KG1 (cell line): ENCODE measurements at regions not wholly inside any gene's neighbourhood (a gene's known extent, or its start where the extent isn't known, plus 50 kb on each side); places are given as distances from the start of the nearest gene placed in this dataset.
"Not testable (repeated sequence)": the region's sequence is repeated elsewhere in the genome, so short reads cannot be mapped to it uniquely, and the experiment has no call there.

ENCODE experiments used
- DNase-seq: peaks from one replicate; lab custom pipeline; 2025; lab: John Stamatoyannopoulos, UW

- DNase-seq = no peak
These were observed 150.5 kb upstream of the PTPN1 start for GRCh38 chr20:50359607-50360217.

GRCh38 chr20:50360218-50360672, 149.9 kb upstream of the PTPN1 start:
- DNase-seq = no peak

GRCh38 chr20:50360921-50361320, 149.3 kb upstream of the PTPN1 start:
- no peak for DNase-seq

GRCh38 chr20:50362177-50362576, 148.0 kb upstream of the PTPN1 start:
- DNase-seq = not testable (repeated sequence)

- no peak for DNase-seq
These were observed 147.2 kb upstream of the PTPN1 start for GRCh38 chr20:50363027-50363426.

GRCh38 chr20:50363479-50363878, 146.7 kb upstream of the PTPN1 start:
- DNase-seq = no peak

- DNase-seq = no peak
These were observed 145.6 kb upstream of the PTPN1 start for GRCh38 chr20:50364542-50364941.

GRCh38 chr20:50366270-50367103, 143.7 kb upstream of the PTPN1 start:
- DNase-seq = no peak

- DNase-seq = no peak
These were observed 143.0 kb upstream of the PTPN1 start for GRCh38 chr20:50367104-50367674.

- no peak for DNase-seq
These were observed 142.3 kb upstream of the PTPN1 start for GRCh38 chr20:50367739-50368375.

GRCh38 chr20:50368386-50368785, 141.8 kb upstream of the PTPN1 start:
- no peak for DNase-seq

GRCh38 chr20:50368813-50369224, 141.4 kb upstream of the PTPN1 start:
- no peak for DNase-seq

GRCh38 chr20:50369225-50370035, 140.8 kb upstream of the PTPN1 start:
- no peak for DNase-seq

GRCh38 chr20:50370036-50370566, 140.1 kb upstream of the PTPN1 start:
- DNase-seq = no peak

- DNase-seq = no peak
These were observed 138.1 kb upstream of the PTPN1 start for GRCh38 chr20:50371878-50372769.

- no peak for DNase-seq
These were observed 137.5 kb upstream of the PTPN1 start for GRCh38 chr20:50372770-50373088.

GRCh38 chr20:50373674-50374286, 136.4 kb upstream of the PTPN1 start:
- DNase-seq = no peak

- DNase-seq = no peak
These were observed 135.6 kb upstream of the PTPN1 start for GRCh38 chr20:50374541-50375078.

- no peak for DNase-seq
These were observed 133.8 kb upstream of the PTPN1 start for GRCh38 chr20:50376179-50376887.
